ENCODE measurements at regions not wholly inside any gene's neighbourhood (a gene's known extent, or its start where the extent isn't known, plus 50 kb on each side); places are given as distances from the start of the nearest gene placed in this dataset.
"Not testable (repeated sequence)": the region's sequence is repeated elsewhere in the genome, so short reads cannot be mapped to it uniquely, and the experiment has no call there.

GRCh38 chr10:34016576-34016975, 682.1 kb upstream of the NRP1 start:
- TF ChIP-seq CTCF (conservative IDR thresholded peaks at IDR 0.05; ENCODE audit: low read depth, low read length): no peak
- no peak overlapping the region for H3K4me3 ChIP-seq (ENCODE audit: low read depth, low read length)
- peak; percentile 8 for DNase-seq (ENCODE audit: low read depth)

GRCh38 chr10:34015700-34016099, 681.2 kb upstream of the NRP1 start:
- no peak for TF ChIP-seq CTCF (conservative IDR thresholded peaks at IDR 0.05; ENCODE audit: low read depth, low read length)
- DNase-seq (ENCODE audit: low read depth): no peak
- no peak overlapping the region for H3K4me3 ChIP-seq (ENCODE audit: low read depth, low read length)

GRCh38 chr10:34013235-34013634, 678.8 kb upstream of the NRP1 start:
- no peak for TF ChIP-seq CTCF (conservative IDR thresholded peaks at IDR 0.05; ENCODE audit: low read depth, low read length)
- no peak overlapping the region for H3K4me3 ChIP-seq (ENCODE audit: low read depth, low read length)
- DNase-seq (ENCODE audit: low read depth): no peak

- DNase-seq (ENCODE audit: low read depth): peak; percentile 12
- H3K4me3 ChIP-seq (ENCODE audit: low read depth, low read length): no peak overlapping the region
- TF ChIP-seq CTCF (conservative IDR thresholded peaks at IDR 0.05; ENCODE audit: low read depth, low read length): no peak
Measured at GRCh38 chr10:34010891-34011290, 676.4 kb upstream of the NRP1 start.

GRCh38 chr10:34010228-34010627, 675.8 kb upstream of the NRP1 start:
- not testable (repeated sequence) for DNase-seq (ENCODE audit: low read depth); H3K4me3 ChIP-seq (ENCODE audit: low read depth, low read length)

GRCh38 chr10:34008656-34009055, 674.2 kb upstream of the NRP1 start:
- no peak for TF ChIP-seq CTCF (conservative IDR thresholded peaks at IDR 0.05; ENCODE audit: low read depth, low read length)
- H3K4me3 ChIP-seq (ENCODE audit: low read depth, low read length): no peak overlapping the region
- DNase-seq (ENCODE audit: low read depth): no peak

- no peak for TF ChIP-seq CTCF (conservative IDR thresholded peaks at IDR 0.05; ENCODE audit: low read depth, low read length)
- H3K4me3 ChIP-seq (ENCODE audit: low read depth, low read length): no peak overlapping the region
Measured at GRCh38 chr10:34006471-34006870, 672.0 kb upstream of the NRP1 start.

GRCh38 chr10:34003561-34003960, 669.1 kb upstream of the NRP1 start:
- no peak for DNase-seq (ENCODE audit: low read depth)
- no peak for TF ChIP-seq CTCF (conservative IDR thresholded peaks at IDR 0.05; ENCODE audit: low read depth, low read length)
- no peak overlapping the region for H3K4me3 ChIP-seq (ENCODE audit: low read depth, low read length)

More at GRCh38 chr10:34006471-34006870, 672.0 kb upstream of the NRP1 start:
- peak; percentile 18 for DNase-seq (ENCODE audit: low read depth)
